Activated CD4-positive, CD25-positive, alpha-beta regulatory T cell treated with anti-CD3 and anti-CD28 coated beads, Interleukin-2, amount 50 U/mL, for 16 hours (primary cell): ENCODE measurements at regions not wholly inside any gene's neighbourhood (a gene's known extent, or its start where the extent isn't known, plus 50 kb on each side); places are given as distances from the start of the nearest gene placed in this dataset.
"Not testable (repeated sequence)": the region's sequence is repeated elsewhere in the genome, so short reads cannot be mapped to it uniquely, and the experiment has no call there.

ENCODE experiments used
- DNase-seq: peaks from one replicate; pipeline ENCODE4 v3.0.0-alpha.2; 2020; ENCODE audit warnings: low read depth, low spot score

GRCh38 chr9:79431019-79431679 lies 140.6 kb upstream of the TLE4 start:
- no peak for DNase-seq

- DNase-seq = no peak
These were observed 139.3 kb upstream of the TLE4 start for GRCh38 chr9:79432485-79432884.

GRCh38 chr9:79433703-79434102 lies 138.1 kb upstream of the TLE4 start:
- no peak for DNase-seq

- DNase-seq = not testable (repeated sequence)
These were observed 132.5 kb upstream of the TLE4 start for GRCh38 chr9:79439221-79439620.

- no peak for DNase-seq
These were observed 125.0 kb upstream of the TLE4 start for GRCh38 chr9:79446523-79447307.

GRCh38 chr9:79447308-79447605 lies 124.5 kb upstream of the TLE4 start:
- DNase-seq = no peak

GRCh38 chr9:79447762-79448161 lies 124.0 kb upstream of the TLE4 start:
- no peak for DNase-seq

GRCh38 chr9:79452265-79452664 lies 119.5 kb upstream of the TLE4 start:
- no peak for DNase-seq

- no peak for DNase-seq
These were observed 110.1 kb upstream of the TLE4 start for GRCh38 chr9:79461712-79462111.

- DNase-seq = no peak
These were observed 106.6 kb upstream of the TLE4 start for GRCh38 chr9:79465156-79465555.

GRCh38 chr9:79469164-79469563 lies 102.6 kb upstream of the TLE4 start:
- DNase-seq = no peak

GRCh38 chr9:79470954-79471353 lies 100.8 kb upstream of the TLE4 start:
- DNase-seq = no peak

- DNase-seq = no peak
These were observed 99.9 kb upstream of the TLE4 start for GRCh38 chr9:79471580-79472543.

- no peak for DNase-seq
These were observed 98.1 kb upstream of the TLE4 start for GRCh38 chr9:79473704-79474103.

- no peak for DNase-seq
These were observed 94.4 kb upstream of the TLE4 start for GRCh38 chr9:79477241-79477840.

- no peak for DNase-seq
These were observed 93.6 kb upstream of the TLE4 start for GRCh38 chr9:79477955-79478771.

GRCh38 chr9:79480639-79481038 lies 91.1 kb upstream of the TLE4 start:
- no peak for DNase-seq

GRCh38 chr9:79481846-79482477 lies 89.8 kb upstream of the TLE4 start:
- no peak for DNase-seq

- DNase-seq = no peak
These were observed 86.5 kb upstream of the TLE4 start for GRCh38 chr9:79485258-79485657.

- no peak for DNase-seq
These were observed 82.3 kb upstream of the TLE4 start for GRCh38 chr9:79489261-79490000.
